Rectal smooth muscle tissue (tissue), 1 donor: ENCODE measurements at regions not wholly inside any gene's neighbourhood (a gene's known extent, or its start where the extent isn't known, plus 50 kb on each side); places are given as distances from the start of the nearest gene placed in this dataset.

Experiments
- H3K27ac ChIP-seq: one replicate; pipeline ENCODE4 v1.7.0; 2013; ENCODE audit warnings: low read depth, low read length, inconsistent platforms
- H3K27me3 ChIP-seq: one replicate; pipeline ENCODE4 v1.7.0; 2013; ENCODE audit warnings: low read length; ENCODE audit not compliant: control insufficient read depth, insufficient read depth
- H3K36me3 ChIP-seq: one replicate; pipeline ENCODE4 v1.7.0; 2013; ENCODE audit warnings: low read length; ENCODE audit not compliant: control insufficient read depth, insufficient read depth
- H3K4me1 ChIP-seq: one replicate; pipeline ENCODE4 v1.7.0; 2013; ENCODE audit warnings: low read length; ENCODE audit not compliant: control insufficient read depth, insufficient read depth
- H3K4me3 ChIP-seq: one replicate; pipeline ENCODE4 v1.7.0; 2013; ENCODE audit warnings: low read length
- H3K9ac ChIP-seq: one replicate; pipeline ENCODE4 v1.7.0; 2013; ENCODE audit warnings: low read length

DNA sequence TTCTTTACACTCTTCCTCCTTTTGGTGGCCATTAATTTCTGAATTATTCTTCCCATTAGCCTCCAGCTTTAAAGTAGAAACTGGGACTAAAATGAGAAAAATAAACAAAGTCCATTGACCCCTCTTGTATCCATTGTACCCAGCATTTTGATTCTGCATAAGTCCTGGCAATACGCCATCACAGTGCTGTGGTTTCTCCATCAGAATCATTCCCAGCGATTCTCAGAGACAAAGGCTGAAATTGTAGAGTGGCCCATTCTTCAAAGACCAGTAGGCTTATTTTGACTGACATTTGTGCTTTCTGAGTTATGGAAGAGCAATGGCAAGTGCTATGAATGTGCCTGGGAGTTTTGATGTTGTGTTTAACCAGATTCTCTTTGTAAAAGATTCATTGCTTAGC, 199.3 kb upstream of the GALNT5 start:
- Histone ChIP-seq H3K9ac (no peak overlapping the region), H3K4me1 (no peaks in the 10 kb centered on the region), H3K36me3 (no peaks in the 10 kb centered on the region), H3K27me3 (no peaks in the 10 kb centered on the region), H3K27ac (no peak overlapping the region), H3K4me3 (no peak overlapping the region)

DNA sequence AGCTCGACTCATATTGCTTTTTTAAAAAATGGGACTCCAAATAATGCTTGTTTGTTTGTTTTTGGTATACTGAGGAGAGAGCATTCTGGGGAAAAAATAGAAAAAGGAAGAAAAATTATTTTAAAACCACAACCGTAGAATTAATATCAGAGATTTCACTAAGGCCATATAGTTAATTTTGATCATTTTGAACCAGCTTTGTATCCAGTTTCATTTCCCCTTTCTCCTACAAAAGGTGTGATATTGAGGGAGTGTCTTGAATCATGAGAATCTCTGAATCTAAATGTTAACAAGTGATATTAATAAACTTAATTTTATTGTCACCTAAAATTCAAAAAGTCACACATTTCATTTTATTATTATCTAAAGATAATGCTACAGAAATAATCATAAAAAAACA, 198.5 kb upstream of the GALNT5 start:
- Histone ChIP-seq H3K36me3 (no peaks in the 10 kb centered on the region), H3K4me3 (no peak overlapping the region), H3K27ac (no peak overlapping the region), H3K9ac (no peak overlapping the region), H3K4me1 (no peaks in the 10 kb centered on the region), H3K27me3 (no peaks in the 10 kb centered on the region)

DNA sequence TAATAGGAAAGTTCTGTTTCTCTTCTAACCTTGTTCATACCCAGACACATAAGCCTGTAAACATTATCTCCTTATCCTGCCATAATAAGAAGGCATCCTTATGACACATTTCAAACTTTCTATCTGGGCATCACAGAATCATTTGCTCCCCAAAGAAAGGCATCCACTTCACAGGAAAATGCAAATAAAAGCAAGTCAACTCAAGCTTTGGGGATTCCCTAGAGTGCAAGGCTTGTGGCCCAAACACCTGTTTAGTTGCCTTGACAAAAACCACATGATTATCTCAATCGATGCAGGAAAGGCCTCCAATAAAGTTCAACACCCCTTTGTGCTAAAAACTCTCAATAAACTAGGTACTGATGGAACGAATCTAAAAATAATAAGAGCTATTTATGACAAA, 195.7 kb upstream of the GALNT5 start:
- no peaks in the 10 kb centered on the region for H3K36me3 ChIP-seq
- H3K9ac ChIP-seq: no peak overlapping the region
- H3K27ac ChIP-seq: no peak overlapping the region
- H3K27me3 ChIP-seq: no peaks in the 10 kb centered on the region
- no peaks in the 10 kb centered on the region for H3K4me1 ChIP-seq
- H3K4me3 ChIP-seq: no peak overlapping the region

DNA sequence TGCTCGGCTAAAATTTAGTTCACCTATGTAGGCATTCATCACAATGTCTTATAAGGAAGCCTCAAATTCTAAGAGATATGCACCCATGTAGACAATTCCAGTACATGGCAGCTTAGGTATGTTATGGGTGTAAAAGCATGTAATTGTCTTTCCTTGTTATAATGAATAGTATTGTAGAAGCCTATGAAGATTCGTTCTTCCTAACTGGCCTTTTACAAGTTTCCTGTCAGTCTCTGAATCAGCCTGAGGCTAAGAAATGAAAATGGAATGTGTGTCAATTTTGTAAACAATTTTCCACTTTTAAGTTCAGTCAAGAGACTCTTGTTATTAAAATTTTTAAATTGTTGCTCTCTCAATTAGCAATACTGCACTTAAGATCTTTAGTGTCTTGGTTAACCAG, 189.9 kb upstream of the GALNT5 start:
- H3K4me3 ChIP-seq: no peak overlapping the region
- H3K4me1 ChIP-seq: no peaks in the 10 kb centered on the region
- H3K36me3 ChIP-seq: no peaks in the 10 kb centered on the region
- H3K27me3 ChIP-seq: no peaks in the 10 kb centered on the region
- no peak overlapping the region for H3K27ac ChIP-seq
- no peak overlapping the region for H3K9ac ChIP-seq

GRCh38 chr2:157068237-157068636, 189.3 kb upstream of the GALNT5 start:
- Histone ChIP-seq H3K27ac (no peak overlapping the region), H3K4me1 (no peaks in the 10 kb centered on the region), H3K4me3 (no peak overlapping the region), H3K9ac (no peak overlapping the region), H3K27me3 (no peaks in the 10 kb centered on the region), H3K36me3 (no peaks in the 10 kb centered on the region)

GRCh38 chr2:157075924-157076323, 181.6 kb upstream of the GALNT5 start:
- H3K4me1 ChIP-seq: no peaks in the 10 kb centered on the region
- H3K27me3 ChIP-seq: no peaks in the 10 kb centered on the region
- H3K9ac ChIP-seq: no peak overlapping the region
- H3K36me3 ChIP-seq: no peaks in the 10 kb centered on the region
- H3K4me3 ChIP-seq: no peak overlapping the region
- H3K27ac ChIP-seq: no peak overlapping the region

- Histone ChIP-seq H3K4me3 (no peak overlapping the region), H3K4me1 (no peaks in the 10 kb centered on the region), H3K36me3 (no peaks in the 10 kb centered on the region), H3K27me3 (no peaks in the 10 kb centered on the region), H3K9ac (no peak overlapping the region), H3K27ac (no peak overlapping the region)
Measured at GRCh38 chr2:157076526-157077161, 180.9 kb upstream of the GALNT5 start.

DNA sequence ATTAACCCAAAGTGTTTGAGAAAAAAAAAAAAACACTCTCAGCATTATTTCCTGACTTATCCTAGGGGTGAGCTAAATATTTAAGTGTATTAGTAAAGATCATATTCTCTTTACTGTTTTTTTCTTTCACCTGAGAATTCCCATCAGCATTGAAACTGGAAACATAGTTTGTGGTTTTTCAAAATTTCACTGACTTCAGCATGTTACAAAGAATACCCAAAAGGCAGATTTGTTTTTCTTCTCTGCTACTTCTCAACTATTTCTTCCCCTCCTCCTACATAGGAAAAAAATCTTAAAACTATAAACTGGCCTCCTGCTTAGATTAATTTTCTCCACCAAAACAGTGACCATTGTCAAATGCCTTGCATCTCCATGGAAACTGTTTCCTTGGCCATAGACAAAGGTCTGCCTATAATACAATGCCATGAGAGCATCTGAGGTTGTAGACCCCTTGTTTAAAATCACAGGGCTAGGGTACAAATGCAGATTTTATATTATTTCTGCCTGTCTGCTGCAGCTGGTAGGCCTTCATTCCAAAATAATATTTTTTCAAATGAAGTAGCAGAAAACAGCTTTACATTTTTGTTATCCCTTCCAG, 179.7 kb upstream of the GALNT5 start:
- H3K27me3 ChIP-seq: no peaks in the 10 kb centered on the region
- H3K9ac ChIP-seq: no peak overlapping the region
- no peaks in the 10 kb centered on the region for H3K4me1 ChIP-seq
- H3K4me3 ChIP-seq: no peak overlapping the region
- H3K36me3 ChIP-seq: no peaks in the 10 kb centered on the region
- H3K27ac ChIP-seq: no peak overlapping the region

DNA sequence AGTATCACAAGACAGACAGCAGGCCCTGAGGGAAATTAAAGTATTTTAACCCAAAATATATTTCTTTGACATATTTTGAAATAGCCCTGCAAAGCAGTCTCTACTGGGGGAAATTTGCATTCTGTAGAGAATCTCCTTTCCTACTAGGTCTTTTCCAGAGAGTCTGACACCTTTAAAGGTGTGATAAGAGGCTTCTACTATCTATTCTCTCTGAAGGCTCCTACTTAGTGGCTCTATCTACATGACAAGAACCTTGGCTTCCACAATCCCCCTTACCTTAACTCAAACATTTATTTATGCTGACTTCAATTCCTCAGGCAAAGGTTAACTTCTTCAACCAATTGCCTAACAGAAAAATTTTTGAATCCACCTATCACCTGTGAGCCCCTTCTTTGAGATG, 174.6 kb upstream of the GALNT5 start:
- Histone ChIP-seq H3K9ac (no peak overlapping the region), H3K36me3 (no peaks in the 10 kb centered on the region), H3K4me1 (no peaks in the 10 kb centered on the region), H3K4me3 (no peak overlapping the region), H3K27ac (no peak overlapping the region), H3K27me3 (no peaks in the 10 kb centered on the region)

GRCh38 chr2:157085522-157085921, 172.0 kb upstream of the GALNT5 start:
- Histone ChIP-seq H3K27me3 (no peaks in the 10 kb centered on the region), H3K36me3 (no peaks in the 10 kb centered on the region), H3K27ac (no peak overlapping the region), H3K4me1 (no peaks in the 10 kb centered on the region), H3K4me3 (no peak overlapping the region), H3K9ac (no peak overlapping the region)

- Histone ChIP-seq H3K27me3 (no peaks in the 10 kb centered on the region), H3K4me1 (no peaks in the 10 kb centered on the region), H3K4me3 (no peak overlapping the region), H3K27ac (no peak overlapping the region), H3K9ac (no peak overlapping the region), H3K36me3 (no peaks in the 10 kb centered on the region)
Measured at GRCh38 chr2:157087373-157088002, 170.0 kb upstream of the GALNT5 start.

- H3K9ac ChIP-seq: no peak overlapping the region
- no peak overlapping the region for H3K27ac ChIP-seq
- no peaks in the 10 kb centered on the region for H3K36me3 ChIP-seq
- no peaks in the 10 kb centered on the region for H3K27me3 ChIP-seq
- H3K4me1 ChIP-seq: no peaks in the 10 kb centered on the region
- no peak overlapping the region for H3K4me3 ChIP-seq
Measured at GRCh38 chr2:157093666-157094065, 163.8 kb upstream of the GALNT5 start.

DNA sequence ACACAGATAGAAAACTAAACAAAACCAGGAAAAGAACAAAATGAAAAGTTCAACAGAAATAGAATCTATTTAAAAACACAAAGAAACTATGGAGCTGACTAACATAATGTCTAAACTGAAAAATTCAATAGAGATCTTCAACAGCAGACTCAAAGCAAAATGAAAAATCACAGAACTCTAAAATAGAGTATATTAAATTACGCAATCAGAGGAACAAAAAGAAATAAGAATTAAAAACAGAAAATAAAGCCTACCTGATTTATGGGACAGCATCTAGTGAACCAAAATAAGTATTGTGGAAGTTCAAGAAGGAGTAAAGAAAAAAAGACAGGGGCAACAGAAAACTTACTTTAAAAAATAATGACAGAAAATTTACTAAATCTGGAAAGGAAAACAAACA, 152.1 kb upstream of the GALNT5 start:
- Histone ChIP-seq H3K9ac (no peak overlapping the region), H3K4me3 (no peak overlapping the region), H3K27me3 (no peaks in the 10 kb centered on the region), H3K27ac (no peak overlapping the region), H3K36me3 (no peaks in the 10 kb centered on the region), H3K4me1 (no peaks in the 10 kb centered on the region)
